MM.1S (cell line): ENCODE measurements at regions not wholly inside any gene's neighbourhood (a gene's known extent, or its start where the extent isn't known, plus 50 kb on each side); places are given as distances from the start of the nearest gene placed in this dataset.
"Not testable (repeated sequence)": the region's sequence is repeated elsewhere in the genome, so short reads cannot be mapped to it uniquely, and the experiment has no call there.

Experiments
- DNase-seq: peaks from one replicate; pipeline ENCODE4 v3.0.0-alpha.2; 2015
- H2AFZ ChIP-seq: fragments of 300-600 bp; sonication (generic); 2 replicates; pipeline ENCODE4 v1.6.0; 2016; ENCODE audit warnings: antibody characterized with exemption, low read length
- H3F3A ChIP-seq: fragments of 300-600 bp; sonication (generic); 2 replicates; pipeline ENCODE4 v1.6.1; 2016; ENCODE audit warnings: mild to moderate bottlenecking, antibody characterized with exemption, low read length, moderate library complexity, mixed read lengths; ENCODE audit not compliant: insufficient read depth
- H3K27ac ChIP-seq: fragments of 300-600 bp; sonication (generic); 2 replicates; pipeline ENCODE4 v1.5.1; 2016; ENCODE audit warnings: mild to moderate bottlenecking, low read length
- H3K27me3 ChIP-seq: fragments of 300-600 bp; sonication (generic); replicated peaks from 2 replicates; pipeline ENCODE4 v1.6.0; 2016; ENCODE audit warnings: low read length; ENCODE audit not compliant: insufficient read depth
- H3K36me3 ChIP-seq: fragments of 300-600 bp; sonication (generic); replicated peaks from 2 replicates; pipeline ENCODE4 v1.6.1; 2016; ENCODE audit warnings: mild to moderate bottlenecking, low read length, mixed read lengths; ENCODE audit not compliant: insufficient read depth
- H3K4me1 ChIP-seq: fragments of 300-600 bp; sonication (generic); 2 replicates; pipeline ENCODE4 v1.6.1; 2016; ENCODE audit warnings: low read length, mixed read lengths
- H3K4me2 ChIP-seq: fragments of 300-600 bp; sonication (generic); 2 replicates; pipeline ENCODE4 v1.6.0; 2016; ENCODE audit warnings: low read depth, low read length
- H3K4me3 ChIP-seq: fragments of 300-600 bp; sonication (generic); 2 replicates; pipeline ENCODE4 v1.5.1; 2016; ENCODE audit warnings: low read length, mixed read lengths
- H3K79me2 ChIP-seq: fragments of 300-600 bp; sonication (generic); 2 replicates; pipeline ENCODE4 v1.6.1; 2016; ENCODE audit warnings: mixed run types, low read length, mixed read lengths
- H3K9ac ChIP-seq: fragments of 300-600 bp; sonication (generic); 2 replicates; pipeline ENCODE4 v1.6.1; 2016; ENCODE audit warnings: low read length, mixed read lengths
- H3K9me2 ChIP-seq: fragments of 300-600 bp; sonication (generic); replicated peaks from 2 replicates; pipeline ENCODE4 v1.6.1; 2016; ENCODE audit warnings: mild to moderate bottlenecking, low read length, mixed read lengths; ENCODE audit not compliant: insufficient read depth
- H3K9me3 ChIP-seq: fragments of 300-600 bp; sonication (generic); replicated peaks from 2 replicates; pipeline ENCODE4 v1.6.1; 2016; ENCODE audit warnings: mild to moderate bottlenecking, low read length, mixed read lengths; ENCODE audit not compliant: insufficient read depth
- H4K20me1 ChIP-seq: fragments of 300-600 bp; sonication (generic); 2 replicates; pipeline ENCODE4 v1.6.1; 2016; ENCODE audit warnings: mild to moderate bottlenecking, low read length, moderate library complexity, mixed read lengths; ENCODE audit not compliant: insufficient read depth
- EZH2 ChIP-seq: fragments of 300-600 bp; sonication (generic); optimal IDR thresholded peaks from 2 replicates; pipeline ENCODE3; 2017; ENCODE audit warnings: low read depth, mild to moderate bottlenecking, antibody characterized with exemption, low read length, mixed read lengths
- EZH2phosphoT487 ChIP-seq: fragments of 300-600 bp; sonication (generic); IDR thresholded peaks from 2 replicates; pipeline ENCODE4 v1.6.1; 2018; ENCODE audit warnings: antibody characterized with exemption, low read length
- TF ChIP-seq, protein P1 (sequence below): fragments of 300-600 bp; sonication (generic); IDR thresholded peaks from 2 replicates; pipeline ENCODE4 v1.5.1; 2016; ENCODE audit warnings: antibody characterized with exemption, low read length, mixed read lengths

DNA sequence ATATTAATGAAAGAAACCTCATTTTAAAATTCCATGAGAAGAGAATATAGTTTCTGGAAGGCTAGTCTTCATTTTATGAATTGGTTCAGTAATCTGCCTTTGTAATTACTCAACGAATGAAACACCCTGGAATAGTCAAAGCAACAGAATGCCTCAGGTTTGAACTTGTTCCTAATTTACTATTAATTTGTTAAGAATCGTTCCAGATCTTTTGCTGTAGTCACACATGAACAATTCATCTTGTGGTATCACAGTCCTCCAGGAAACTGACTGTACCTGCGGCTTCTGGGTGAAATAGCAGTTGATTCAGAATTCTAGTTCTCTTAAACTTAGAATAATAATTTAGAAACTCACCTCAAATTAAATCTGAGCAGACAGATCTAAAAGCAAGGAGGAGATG lies 282.7 kb upstream of the MAP2 start:
- H3K27me3 ChIP-seq, result no peaks in the 10 kb centered on the region
- H4K20me1 ChIP-seq, result no peaks in the 10 kb centered on the region
- no peaks in the 10 kb centered on the region for H3K9me3 ChIP-seq
- H3F3A ChIP-seq, result peaks cover under 1% of the 10 kb centered on the region; the same call in 1 of the 2 replicates
- H2AFZ ChIP-seq, result no peak overlapping the region
- no peak for TF ChIP-seq EZH2phosphoT487
- TF ChIP-seq, protein P1, sequence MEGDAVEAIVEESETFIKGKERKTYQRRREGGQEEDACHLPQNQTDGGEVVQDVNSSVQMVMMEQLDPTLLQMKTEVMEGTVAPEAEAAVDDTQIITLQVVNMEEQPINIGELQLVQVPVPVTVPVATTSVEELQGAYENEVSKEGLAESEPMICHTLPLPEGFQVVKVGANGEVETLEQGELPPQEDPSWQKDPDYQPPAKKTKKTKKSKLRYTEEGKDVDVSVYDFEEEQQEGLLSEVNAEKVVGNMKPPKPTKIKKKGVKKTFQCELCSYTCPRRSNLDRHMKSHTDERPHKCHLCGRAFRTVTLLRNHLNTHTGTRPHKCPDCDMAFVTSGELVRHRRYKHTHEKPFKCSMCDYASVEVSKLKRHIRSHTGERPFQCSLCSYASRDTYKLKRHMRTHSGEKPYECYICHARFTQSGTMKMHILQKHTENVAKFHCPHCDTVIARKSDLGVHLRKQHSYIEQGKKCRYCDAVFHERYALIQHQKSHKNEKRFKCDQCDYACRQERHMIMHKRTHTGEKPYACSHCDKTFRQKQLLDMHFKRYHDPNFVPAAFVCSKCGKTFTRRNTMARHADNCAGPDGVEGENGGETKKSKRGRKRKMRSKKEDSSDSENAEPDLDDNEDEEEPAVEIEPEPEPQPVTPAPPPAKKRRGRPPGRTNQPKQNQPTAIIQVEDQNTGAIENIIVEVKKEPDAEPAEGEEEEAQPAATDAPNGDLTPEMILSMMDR, result no peak
- no peak for TF ChIP-seq EZH2
- no peak for DNase-seq
- no peaks in the 10 kb centered on the region for H3K9me2 ChIP-seq
- H3K4me1 ChIP-seq, result peaks cover 3% of the 10 kb centered on the region
- no peaks in the 10 kb centered on the region for H3K79me2 ChIP-seq
- no peak overlapping the region for H3K27ac ChIP-seq
- H3K9ac ChIP-seq, result no peak overlapping the region
- H3K4me3 ChIP-seq, result no peak overlapping the region
- no peak overlapping the region for H3K4me2 ChIP-seq
- H3K36me3 ChIP-seq, result no peaks in the 10 kb centered on the region

DNA sequence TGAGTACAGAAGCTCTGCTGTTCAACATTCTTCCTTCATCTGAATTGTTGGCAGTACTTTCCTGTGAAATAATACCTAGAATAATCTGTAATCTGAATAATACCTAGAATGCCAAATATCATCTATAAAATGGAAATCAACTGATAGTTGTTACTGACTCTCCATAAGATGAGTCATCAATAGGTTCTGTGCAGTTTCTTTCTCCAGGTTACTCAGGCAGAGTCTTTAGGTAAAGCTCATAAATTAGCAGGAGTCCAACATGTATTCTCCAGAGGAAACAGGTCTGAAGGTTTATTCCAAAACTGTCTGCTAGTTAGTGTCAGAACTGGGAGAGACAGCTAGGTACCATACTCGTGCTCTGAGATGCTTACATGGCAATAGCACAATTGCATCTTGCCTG lies 282.0 kb upstream of the MAP2 start:
- no peak for TF ChIP-seq EZH2
- TF ChIP-seq, protein P1, result no peak
- TF ChIP-seq EZH2phosphoT487, result no peak
- H3K4me3 ChIP-seq, result no peak overlapping the region
- H3K9me2 ChIP-seq, result no peaks in the 10 kb centered on the region
- H3F3A ChIP-seq, result peaks cover 7% of the 10 kb centered on the region
- H3K27ac ChIP-seq, result no peak overlapping the region
- H2AFZ ChIP-seq, result no peak overlapping the region
- no peaks in the 10 kb centered on the region for H3K27me3 ChIP-seq
- no peaks in the 10 kb centered on the region for H3K36me3 ChIP-seq
- H3K9ac ChIP-seq, result no peak overlapping the region
- H3K79me2 ChIP-seq, result no peaks in the 10 kb centered on the region
- no peaks in the 10 kb centered on the region for H4K20me1 ChIP-seq
- DNase-seq, result no peak
- H3K9me3 ChIP-seq, result no peaks in the 10 kb centered on the region
- H3K4me2 ChIP-seq, result no peak overlapping the region
- H3K4me1 ChIP-seq, result peaks cover 10% of the 10 kb centered on the region

DNA sequence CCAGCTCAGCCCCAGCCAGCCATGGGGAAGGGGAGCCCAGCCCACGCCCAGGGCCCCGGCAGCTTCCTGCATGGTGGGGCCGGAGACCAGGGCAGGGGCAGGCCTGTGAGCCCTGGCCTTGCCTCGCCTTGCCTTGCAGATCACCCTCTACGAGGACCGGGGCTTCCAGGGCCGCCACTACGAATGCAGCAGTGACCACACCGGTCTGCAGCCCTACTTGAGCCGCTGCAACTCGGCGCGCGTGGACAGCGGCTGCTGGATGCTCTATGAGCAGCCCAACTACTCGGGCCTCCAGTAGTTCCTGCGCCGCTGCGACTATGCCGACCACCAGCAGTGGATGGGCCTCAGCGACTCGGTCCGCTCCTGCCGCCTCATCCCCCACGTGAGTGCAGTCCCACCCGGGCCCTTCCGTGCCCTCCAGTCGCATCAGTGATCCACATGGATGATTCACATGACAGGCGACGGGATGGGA lies 278.6 kb upstream of the MAP2 start:
- H3K4me3 ChIP-seq, DNase-seq: not testable (repeated sequence)
- peaks cover 14% of the 10 kb centered on the region for H3F3A ChIP-seq

DNA sequence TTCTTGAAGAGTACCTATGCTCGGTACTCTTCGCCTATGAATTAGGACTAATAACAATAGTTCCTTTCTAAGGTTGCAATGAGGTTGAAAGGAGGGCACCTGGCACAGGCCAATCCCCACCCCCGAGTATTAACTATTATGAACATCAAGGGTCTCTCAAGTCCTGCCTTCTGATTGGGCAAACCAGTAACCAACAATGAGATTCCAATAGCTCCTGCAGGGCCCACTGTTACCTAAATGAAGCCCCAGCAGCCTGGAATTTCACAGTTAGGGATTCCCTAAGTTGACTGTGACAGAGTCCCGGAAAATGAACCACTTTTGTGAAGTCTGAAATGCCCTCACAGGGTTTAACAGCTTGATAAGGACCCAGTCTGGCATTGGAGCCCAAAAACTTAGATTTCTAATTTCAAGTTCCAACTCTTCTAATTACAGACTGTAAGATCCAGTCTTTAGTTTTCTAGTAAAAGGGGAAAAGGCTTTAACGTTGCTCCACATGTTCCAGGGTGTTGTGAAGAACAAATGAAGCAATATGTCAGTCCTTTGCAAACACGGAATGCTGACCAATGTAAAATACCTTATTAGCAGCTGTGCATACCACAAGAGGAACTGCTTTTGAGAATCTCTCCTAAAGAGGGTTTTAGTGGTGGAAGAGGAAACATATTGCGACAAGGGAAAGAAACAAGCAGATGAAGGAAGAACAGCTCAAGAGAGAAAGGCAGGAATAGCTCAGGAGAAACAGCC lies 277.7 kb upstream of the MAP2 start:
- peak; percentile 70 for DNase-seq
- H2AFZ ChIP-seq, result peak overlapping the region; percentile 87
- TF ChIP-seq EZH2 (no peak), EZH2phosphoT487 (no peak)
- TF ChIP-seq, protein P1, result no peak
- no peaks in the 10 kb centered on the region for H3K9me3 ChIP-seq
- H3K4me3 ChIP-seq, result peak overlapping the region; percentile 10; the same call in 1 of the 2 replicates
- H3K27ac ChIP-seq, result peak overlapping the region; percentile 83
- peak overlapping the region; percentile 79 for H3K4me2 ChIP-seq
- no peaks in the 10 kb centered on the region for H3K9me2 ChIP-seq
- peak overlapping the region; percentile 40; the same call in 1 of the 2 replicates for H3K9ac ChIP-seq
- H4K20me1 ChIP-seq, result no peaks in the 10 kb centered on the region
- peaks cover 14% of the 10 kb centered on the region for H3F3A ChIP-seq
- H3K79me2 ChIP-seq, result no peaks in the 10 kb centered on the region
- peaks cover 22% of the 10 kb centered on the region for H3K4me1 ChIP-seq
- no peaks in the 10 kb centered on the region for H3K36me3 ChIP-seq
- H3K27me3 ChIP-seq, result no peaks in the 10 kb centered on the region

More for the DNA sequence above, 278.6 kb upstream of the MAP2 start:
- H3K36me3 ChIP-seq, H3K9me3 ChIP-seq, H4K20me1 ChIP-seq, H3K27ac ChIP-seq, H3K9ac ChIP-seq, H3K27me3 ChIP-seq, H3K4me2 ChIP-seq, H3K9me2 ChIP-seq, H2AFZ ChIP-seq, H3K79me2 ChIP-seq: not testable (repeated sequence)
- H3K4me1 ChIP-seq, result peaks cover 22% of the 10 kb centered on the region
